NCI-H2107 treated with DMSO at 0.1 percent for 48 hours (cell line): ENCODE measurements at regions not wholly inside any gene's neighbourhood (a gene's known extent, or its start where the extent isn't known, plus 50 kb on each side); places are given as distances from the start of the nearest gene placed in this dataset.
"Not testable (repeated sequence)": the region's sequence is repeated elsewhere in the genome, so short reads cannot be mapped to it uniquely, and the experiment has no call there.

Source experiments
- DNase-seq: peaks from one replicate; lab custom pipeline; 2025; ENCODE audit not compliant: unreplicated experiment; lab: John Stamatoyannopoulos, UW

GRCh38 chr6:23533944-23534343 lies 592.1 kb upstream of the NRSN1 start:
- peak; percentile 23 for DNase-seq

- no peak for DNase-seq
Measured at GRCh38 chr6:23534351-23534750, 591.7 kb upstream of the NRSN1 start.

GRCh38 chr6:23535101-23535500 lies 590.9 kb upstream of the NRSN1 start:
- DNase-seq: no peak

- DNase-seq: no peak
Measured at GRCh38 chr6:23537828-23538227, 588.2 kb upstream of the NRSN1 start.

- no peak for DNase-seq
Measured at GRCh38 chr6:23547851-23548250, 578.2 kb upstream of the NRSN1 start.

GRCh38 chr6:23554953-23555352 lies 571.1 kb upstream of the NRSN1 start:
- DNase-seq: not testable (repeated sequence)

GRCh38 chr6:23559587-23560343 lies 566.2 kb upstream of the NRSN1 start:
- no peak for DNase-seq

- no peak for DNase-seq
Measured at GRCh38 chr6:23561732-23562131, 564.3 kb upstream of the NRSN1 start.

GRCh38 chr6:23562554-23562953 lies 563.5 kb upstream of the NRSN1 start:
- DNase-seq: no peak

GRCh38 chr6:23563323-23563722 lies 562.7 kb upstream of the NRSN1 start:
- DNase-seq: no peak

- no peak for DNase-seq
Measured at GRCh38 chr6:23566418-23566817, 559.6 kb upstream of the NRSN1 start.

- DNase-seq: no peak
Measured at GRCh38 chr6:23568292-23568691, 557.7 kb upstream of the NRSN1 start.

GRCh38 chr6:23584134-23584763 lies 541.8 kb upstream of the NRSN1 start:
- DNase-seq: no peak

GRCh38 chr6:23587582-23587981 lies 538.4 kb upstream of the NRSN1 start:
- peak; percentile 2 for DNase-seq

GRCh38 chr6:23589811-23590210 lies 536.2 kb upstream of the NRSN1 start:
- DNase-seq: no peak

- no peak for DNase-seq
Measured at GRCh38 chr6:23590498-23591126, 535.4 kb upstream of the NRSN1 start.

GRCh38 chr6:23591761-23592160 lies 534.3 kb upstream of the NRSN1 start:
- DNase-seq: no peak

GRCh38 chr6:23600118-23600517 lies 525.9 kb upstream of the NRSN1 start:
- no peak for DNase-seq

- no peak for DNase-seq
Measured at GRCh38 chr6:23601811-23602345, 524.1 kb upstream of the NRSN1 start.

GRCh38 chr6:23608931-23609435 lies 517.0 kb upstream of the NRSN1 start:
- no peak for DNase-seq

GRCh38 chr6:23611776-23612381 lies 514.1 kb upstream of the NRSN1 start:
- DNase-seq: no peak
